ENCODE measurements at regions not wholly inside any gene's neighbourhood (a gene's known extent, or its start where the extent isn't known, plus 50 kb on each side); places are given as distances from the start of the nearest gene placed in this dataset.
A peak's percentile ranks its signal among the peaks of the same experiment; 100 is the strongest.

DNA sequence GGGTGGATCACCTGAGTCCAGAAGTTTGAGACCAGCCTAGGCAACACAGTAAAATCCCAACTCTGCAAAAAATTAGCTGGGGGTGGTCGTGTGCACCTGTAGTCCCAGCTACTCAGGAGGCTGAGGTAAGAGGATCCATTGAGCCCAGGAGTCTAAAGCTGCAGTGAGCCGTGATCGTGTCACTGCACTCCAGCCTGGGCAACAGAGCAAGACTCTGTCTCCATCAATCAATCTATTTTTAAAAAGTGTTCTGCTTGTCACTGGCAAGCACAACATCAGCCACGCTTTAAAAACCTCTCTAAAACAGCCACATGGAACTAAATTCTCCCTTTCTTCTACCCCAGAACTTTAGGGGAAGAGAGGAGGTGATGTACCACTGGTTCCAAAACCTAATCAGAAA is 131.6 kb upstream of the RREB1 start:
- no peak for TF ChIP-seq EGR1 (IDR thresholded peaks at IDR 0.05)
- no peak for TF ChIP-seq EP300 (IDR thresholded peaks at IDR 0.05; ENCODE audit: borderline replicate concordance)
- TF ChIP-seq, protein P1, sequence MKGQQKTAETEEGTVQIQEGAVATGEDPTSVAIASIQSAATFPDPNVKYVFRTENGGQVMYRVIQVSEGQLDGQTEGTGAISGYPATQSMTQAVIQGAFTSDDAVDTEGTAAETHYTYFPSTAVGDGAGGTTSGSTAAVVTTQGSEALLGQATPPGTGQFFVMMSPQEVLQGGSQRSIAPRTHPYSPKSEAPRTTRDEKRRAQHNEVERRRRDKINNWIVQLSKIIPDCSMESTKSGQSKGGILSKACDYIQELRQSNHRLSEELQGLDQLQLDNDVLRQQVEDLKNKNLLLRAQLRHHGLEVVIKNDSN (IDR thresholded peaks at IDR 0.05) = no peak
- no peak for TF ChIP-seq TCF12 (IDR thresholded peaks at IDR 0.05; ENCODE audit: low read depth)
- TF ChIP-seq, protein P2, sequence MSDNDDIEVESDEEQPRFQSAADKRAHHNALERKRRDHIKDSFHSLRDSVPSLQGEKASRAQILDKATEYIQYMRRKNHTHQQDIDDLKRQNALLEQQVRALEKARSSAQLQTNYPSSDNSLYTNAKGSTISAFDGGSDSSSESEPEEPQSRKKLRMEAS (IDR thresholded peaks at IDR 0.05) = no peak
- TF ChIP-seq TEAD4 (IDR thresholded peaks at IDR 0.05) = no peak
- TF ChIP-seq ZBTB7A (IDR thresholded peaks at IDR 0.05; ENCODE audit: low read depth) = no peak
- TF ChIP-seq RAD21 (IDR thresholded peaks at IDR 0.05; ENCODE audit: low read depth) = no peak
- TF ChIP-seq CEBPB (IDR thresholded peaks at IDR 0.05) = no peak

DNA sequence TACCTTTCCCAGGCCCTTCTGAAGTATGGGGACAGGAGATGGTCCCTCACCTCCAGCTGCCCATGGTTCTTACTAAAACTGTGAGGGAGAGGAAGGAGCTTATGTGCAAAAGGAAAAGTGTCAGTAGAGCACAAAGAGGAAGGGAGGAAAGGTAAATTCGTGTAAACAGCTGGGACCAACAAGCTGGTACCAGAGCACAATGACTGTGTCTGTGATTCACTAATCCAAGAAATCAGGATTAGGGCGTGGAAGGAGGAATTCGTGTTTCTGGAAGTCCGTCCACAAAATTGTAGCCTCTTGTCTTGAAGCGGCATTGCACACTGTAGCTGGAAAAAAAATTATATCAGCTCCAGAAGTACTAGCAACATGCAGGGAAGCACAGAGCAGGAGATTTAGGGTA is 129.0 kb upstream of the RREB1 start:
- TF ChIP-seq EGR1 (IDR thresholded peaks at IDR 0.05) (no peak), ZBTB7A (IDR thresholded peaks at IDR 0.05; ENCODE audit: low read depth) (no peak), TCF12 (IDR thresholded peaks at IDR 0.05; ENCODE audit: low read depth) (no peak), TEAD4 (IDR thresholded peaks at IDR 0.05) (no peak), EP300 (IDR thresholded peaks at IDR 0.05; ENCODE audit: borderline replicate concordance) (no peak), CEBPB (IDR thresholded peaks at IDR 0.05) (no peak), CREB1 (IDR thresholded peaks at IDR 0.05; ENCODE audit: low read depth) (no peak), RAD21 (IDR thresholded peaks at IDR 0.05; ENCODE audit: low read depth) (no peak), FOXM1 (IDR thresholded peaks at IDR 0.05; ENCODE audit: borderline replicate concordance, low read depth) (no peak), YY1 (IDR thresholded peaks at IDR 0.05; ENCODE audit: low read depth) (no peak)
- TF ChIP-seq, protein P2 (IDR thresholded peaks at IDR 0.05) = no peak
- TF ChIP-seq, protein P3, sequence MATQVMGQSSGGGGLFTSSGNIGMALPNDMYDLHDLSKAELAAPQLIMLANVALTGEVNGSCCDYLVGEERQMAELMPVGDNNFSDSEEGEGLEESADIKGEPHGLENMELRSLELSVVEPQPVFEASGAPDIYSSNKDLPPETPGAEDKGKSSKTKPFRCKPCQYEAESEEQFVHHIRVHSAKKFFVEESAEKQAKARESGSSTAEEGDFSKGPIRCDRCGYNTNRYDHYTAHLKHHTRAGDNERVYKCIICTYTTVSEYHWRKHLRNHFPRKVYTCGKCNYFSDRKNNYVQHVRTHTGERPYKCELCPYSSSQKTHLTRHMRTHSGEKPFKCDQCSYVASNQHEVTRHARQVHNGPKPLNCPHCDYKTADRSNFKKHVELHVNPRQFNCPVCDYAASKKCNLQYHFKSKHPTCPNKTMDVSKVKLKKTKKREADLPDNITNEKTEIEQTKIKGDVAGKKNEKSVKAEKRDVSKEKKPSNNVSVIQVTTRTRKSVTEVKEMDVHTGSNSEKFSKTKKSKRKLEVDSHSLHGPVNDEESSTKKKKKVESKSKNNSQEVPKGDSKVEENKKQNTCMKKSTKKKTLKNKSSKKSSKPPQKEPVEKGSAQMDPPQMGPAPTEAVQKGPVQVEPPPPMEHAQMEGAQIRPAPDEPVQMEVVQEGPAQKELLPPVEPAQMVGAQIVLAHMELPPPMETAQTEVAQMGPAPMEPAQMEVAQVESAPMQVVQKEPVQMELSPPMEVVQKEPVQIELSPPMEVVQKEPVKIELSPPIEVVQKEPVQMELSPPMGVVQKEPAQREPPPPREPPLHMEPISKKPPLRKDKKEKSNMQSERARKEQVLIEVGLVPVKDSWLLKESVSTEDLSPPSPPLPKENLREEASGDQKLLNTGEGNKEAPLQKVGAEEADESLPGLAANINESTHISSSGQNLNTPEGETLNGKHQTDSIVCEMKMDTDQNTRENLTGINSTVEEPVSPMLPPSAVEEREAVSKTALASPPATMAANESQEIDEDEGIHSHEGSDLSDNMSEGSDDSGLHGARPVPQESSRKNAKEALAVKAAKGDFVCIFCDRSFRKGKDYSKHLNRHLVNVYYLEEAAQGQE (IDR thresholded peaks at IDR 0.05; ENCODE audit: low read depth) = no peak

DNA sequence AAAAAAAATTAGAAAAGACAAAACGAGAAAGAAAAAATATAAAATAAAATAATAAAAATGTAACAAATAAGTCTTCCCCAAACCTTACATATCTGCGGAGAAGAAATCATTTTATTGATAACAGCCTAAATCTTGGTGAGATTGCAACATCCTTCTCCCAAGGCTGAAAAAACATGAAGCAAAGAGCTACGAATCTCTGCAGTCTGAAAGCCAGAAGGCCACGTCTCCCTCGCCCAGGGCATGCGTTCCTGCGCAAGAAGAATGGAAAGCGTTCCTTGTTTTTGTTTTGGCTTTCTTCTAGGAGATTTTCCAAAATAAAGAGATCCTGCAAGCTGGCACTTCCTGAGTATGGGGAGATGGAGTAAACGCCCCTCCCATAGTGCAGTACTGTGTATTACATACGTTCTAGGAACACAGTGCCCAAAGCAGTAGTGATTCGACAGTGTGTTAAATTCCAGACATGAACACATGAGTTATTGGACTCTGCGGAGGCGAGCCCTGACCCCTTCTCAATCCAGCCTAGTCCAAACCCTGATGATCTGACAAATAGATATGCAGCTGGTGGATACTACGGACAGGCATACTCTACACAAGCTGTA is 126.7 kb upstream of the RREB1 start:
- TF ChIP-seq TCF12 (IDR thresholded peaks at IDR 0.05; ENCODE audit: low read depth) (no peak), CEBPB (IDR thresholded peaks at IDR 0.05) (no peak), EGR1 (IDR thresholded peaks at IDR 0.05) (no peak), ZBTB7A (IDR thresholded peaks at IDR 0.05; ENCODE audit: low read depth) (no peak), RAD21 (IDR thresholded peaks at IDR 0.05; ENCODE audit: low read depth) (no peak), CREB1 (IDR thresholded peaks at IDR 0.05; ENCODE audit: low read depth) (no peak), TEAD4 (IDR thresholded peaks at IDR 0.05) (no peak), TAF1 (IDR thresholded peaks at IDR 0.05; ENCODE audit: low read depth) (no peak), NFIC (IDR thresholded peaks at IDR 0.05) (no peak), FOXM1 (IDR thresholded peaks at IDR 0.05; ENCODE audit: borderline replicate concordance, low read depth) (no peak), EP300 (IDR thresholded peaks at IDR 0.05; ENCODE audit: borderline replicate concordance) (no peak)
- TF ChIP-seq, protein P1 (IDR thresholded peaks at IDR 0.05) = no peak
- TF ChIP-seq, protein P3 (IDR thresholded peaks at IDR 0.05; ENCODE audit: low read depth) = no peak

DNA sequence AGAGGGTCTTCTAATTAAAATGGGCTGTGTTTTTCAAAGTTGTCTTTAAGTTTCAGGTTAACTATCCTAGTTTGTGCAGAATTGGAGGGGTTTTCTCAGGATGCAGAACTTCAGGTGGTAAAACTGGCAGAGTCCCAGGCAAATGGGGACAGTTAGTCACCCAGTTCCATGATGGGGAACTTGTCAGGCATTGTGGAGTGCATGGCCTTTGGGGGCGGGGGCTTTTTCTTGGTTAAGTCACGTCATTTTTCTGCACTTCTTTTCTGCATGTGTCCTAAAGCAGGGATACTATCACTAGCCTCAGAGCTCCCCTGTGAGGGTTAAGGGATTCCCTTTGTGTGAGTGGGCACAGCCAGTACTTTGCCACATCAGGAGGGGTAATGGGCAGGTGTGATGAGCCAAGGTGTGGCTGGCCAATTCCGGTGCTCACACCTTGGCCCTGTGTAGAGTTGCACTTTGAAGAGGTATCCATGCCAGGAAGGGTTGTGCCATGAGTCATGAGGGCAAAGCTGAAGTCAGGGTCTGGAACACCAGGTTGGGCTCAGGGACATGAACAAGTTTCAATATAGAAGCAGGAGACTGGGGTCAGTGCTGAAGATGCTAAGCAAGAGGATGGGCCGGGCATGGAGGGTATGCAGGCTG is 126.0 kb upstream of the RREB1 start:
- TF ChIP-seq CREB1 (IDR thresholded peaks at IDR 0.05; ENCODE audit: low read depth) = no peak
- TF ChIP-seq, protein P2 (IDR thresholded peaks at IDR 0.05) = peak; percentile 65
- TF ChIP-seq, protein P1 (IDR thresholded peaks at IDR 0.05) = no peak
- TF ChIP-seq EGR1 (IDR thresholded peaks at IDR 0.05) = no peak
- no peak for TF ChIP-seq RAD21 (IDR thresholded peaks at IDR 0.05; ENCODE audit: low read depth)
- TF ChIP-seq TCF12 (IDR thresholded peaks at IDR 0.05; ENCODE audit: low read depth) = no peak
- no peak for TF ChIP-seq ZBTB7A (IDR thresholded peaks at IDR 0.05; ENCODE audit: low read depth)
- TF ChIP-seq, protein P3 (IDR thresholded peaks at IDR 0.05; ENCODE audit: low read depth) = no peak
- no peak for TF ChIP-seq CEBPB (IDR thresholded peaks at IDR 0.05)
- no peak for TF ChIP-seq YY1 (IDR thresholded peaks at IDR 0.05; ENCODE audit: low read depth)
- TF ChIP-seq NFIC (IDR thresholded peaks at IDR 0.05) = 0 out of 2 replicates have a peak, but pooled peaks have one; percentile 14
- TF ChIP-seq FOXM1 (IDR thresholded peaks at IDR 0.05; ENCODE audit: borderline replicate concordance, low read depth) = no peak
- peak; percentile 19; the same call in 1 of the 2 replicates for TF ChIP-seq EP300 (IDR thresholded peaks at IDR 0.05; ENCODE audit: borderline replicate concordance)
- peak; percentile 73 for TF ChIP-seq TEAD4 (IDR thresholded peaks at IDR 0.05)
- no peak for TF ChIP-seq TAF1 (IDR thresholded peaks at IDR 0.05; ENCODE audit: low read depth)

Measured in Ishikawa (cell line).